Testis (tissue), 2 donors: ENCODE measurements at regions not wholly inside any gene's neighbourhood (a gene's known extent, or its start where the extent isn't known, plus 50 kb on each side); places are given as distances from the start of the nearest gene placed in this dataset.

Source experiments
- CTCF ChIP-seq, 3 experiments: fragments of 450-650 bp in 2 of 3; fragments of 200-600 bp in 1 of 3; sonication (generic) in 1 of 3; IDR thresholded peaks; one replicate each; pipeline ENCODE4 v1.5.1; 2016 to 2019; ENCODE audit warnings: antibody characterized with exemption in 3 of 3, mild to moderate bottlenecking in 2 of 3, moderate library complexity in 1 of 3
- POLR2A ChIP-seq: fragments of 450-650 bp; IDR thresholded peaks from one replicate; pipeline ENCODE4 v1.6.1; 2017; ENCODE audit warnings: antibody characterized with exemption, mild to moderate bottlenecking, moderate library complexity

GRCh38 chr9:97761879-97762278, 64.7 kb upstream of the XPA start:
- no peak for TF ChIP-seq CTCF (IDR thresholded peaks at IDR 0.05)
- no peak for TF ChIP-seq POLR2A
